NCI-H345 treated with DMSO at 0.1 percent for 48 hours (cell line): ENCODE measurements at regions not wholly inside any gene's neighbourhood (a gene's known extent, or its start where the extent isn't known, plus 50 kb on each side); places are given as distances from the start of the nearest gene placed in this dataset.
"Not testable (repeated sequence)": the region's sequence is repeated elsewhere in the genome, so short reads cannot be mapped to it uniquely, and the experiment has no call there.

Source experiments
- DNase-seq: peaks from one replicate; lab custom pipeline; 2025; ENCODE audit not compliant: unreplicated experiment; lab: John Stamatoyannopoulos, UW

- peak; percentile 3 for DNase-seq
These were observed 124.6 kb upstream of the KCNAB1 start for GRCh38 chr3:155995525-155996370.

GRCh38 chr3:155996882-155997281, 123.5 kb upstream of the KCNAB1 start:
- DNase-seq, result no peak

GRCh38 chr3:155998173-155998572, 122.2 kb upstream of the KCNAB1 start:
- DNase-seq, result not testable (repeated sequence)

- no peak for DNase-seq
These were observed 114.6 kb upstream of the KCNAB1 start for GRCh38 chr3:156005736-156006135.

GRCh38 chr3:156010829-156011228, 109.5 kb upstream of the KCNAB1 start:
- DNase-seq, result no peak

- no peak for DNase-seq
These were observed 105.9 kb upstream of the KCNAB1 start for GRCh38 chr3:156014489-156014888.

GRCh38 chr3:156016902-156017301, 103.5 kb upstream of the KCNAB1 start:
- DNase-seq, result no peak

- no peak for DNase-seq
These were observed 102.9 kb upstream of the KCNAB1 start for GRCh38 chr3:156017352-156018030.

GRCh38 chr3:156024904-156025533, 95.4 kb upstream of the KCNAB1 start:
- DNase-seq, result no peak

GRCh38 chr3:156029208-156029607, 91.2 kb upstream of the KCNAB1 start:
- no peak for DNase-seq

GRCh38 chr3:156030723-156031122, 89.7 kb upstream of the KCNAB1 start:
- no peak for DNase-seq

- DNase-seq, result no peak
These were observed 87.0 kb upstream of the KCNAB1 start for GRCh38 chr3:156033428-156033827.

GRCh38 chr3:156035158-156035557, 85.2 kb upstream of the KCNAB1 start:
- DNase-seq, result no peak

- no peak for DNase-seq
These were observed 83.9 kb upstream of the KCNAB1 start for GRCh38 chr3:156036258-156037053.

GRCh38 chr3:156037356-156037755, 83.0 kb upstream of the KCNAB1 start:
- peak; percentile 49 for DNase-seq

- no peak for DNase-seq
These were observed 81.5 kb upstream of the KCNAB1 start for GRCh38 chr3:156038869-156039268.

GRCh38 chr3:156040041-156040440, 80.3 kb upstream of the KCNAB1 start:
- no peak for DNase-seq

- DNase-seq, result not testable (repeated sequence)
These were observed 79.0 kb upstream of the KCNAB1 start for GRCh38 chr3:156041216-156041841.

- DNase-seq, result not testable (repeated sequence)
These were observed 78.5 kb upstream of the KCNAB1 start for GRCh38 chr3:156041856-156042255.

- not testable (repeated sequence) for DNase-seq
These were observed 76.3 kb upstream of the KCNAB1 start for GRCh38 chr3:156043832-156044633.
